H9 (cell line): ENCODE measurements at regions not wholly inside any gene's neighbourhood (a gene's known extent, or its start where the extent isn't known, plus 50 kb on each side); places are given as distances from the start of the nearest gene placed in this dataset.
"Not testable (repeated sequence)": the region's sequence is repeated elsewhere in the genome, so short reads cannot be mapped to it uniquely, and the experiment has no call there.

Source experiments
- DNase-seq: peaks from one replicate; pipeline ENCODE4 v3.0.0-alpha.2; 2017
- H2AFZ ChIP-seq: one replicate; pipeline ENCODE4 v1.6.1; 2013; ENCODE audit warnings: mild to moderate bottlenecking, low read length, control low read depth, moderate library complexity
- H2AK5ac ChIP-seq: 2 replicates; pipeline ENCODE4 v1.6.1; 2013; ENCODE audit warnings: low read length, control low read depth, mixed read lengths; ENCODE audit not compliant: insufficient read length
- H2BK120ac ChIP-seq: one replicate; pipeline ENCODE4 v1.6.1; 2013; ENCODE audit warnings: low read depth, mild to moderate bottlenecking, low read length, control low read depth, inconsistent platforms; ENCODE audit not compliant: poor library complexity, severe bottlenecking
- H2BK12ac ChIP-seq: 2 replicates; pipeline ENCODE4 v1.6.1; 2013; ENCODE audit warnings: low read length, control low read depth, mixed read lengths, low read depth; ENCODE audit not compliant: insufficient read length
- H2BK15ac ChIP-seq: 2 replicates; pipeline ENCODE4 v1.6.1; 2013; ENCODE audit warnings: low read depth, low read length, control low read depth
- H2BK20ac ChIP-seq: one replicate; pipeline ENCODE4 v1.6.1; 2013; ENCODE audit warnings: low read depth, mild to moderate bottlenecking, low read length, control low read depth, inconsistent platforms; ENCODE audit not compliant: poor library complexity, severe bottlenecking
- H2BK5ac ChIP-seq: 2 replicates; pipeline ENCODE4 v1.6.1; 2013; ENCODE audit warnings: low read length, control low read depth, mixed read lengths; ENCODE audit not compliant: insufficient read length
- H3K14ac ChIP-seq: 2 replicates; pipeline ENCODE4 v1.6.1; 2013; ENCODE audit warnings: low read length, control low read depth; ENCODE audit not compliant: insufficient read depth
- H3K18ac ChIP-seq: 2 replicates; pipeline ENCODE4 v1.6.1; 2013; ENCODE audit warnings: low read depth, mild to moderate bottlenecking, mixed read lengths, low read length, control low read depth; ENCODE audit not compliant: insufficient read length
- H3K23ac ChIP-seq: 2 replicates; pipeline ENCODE4 v1.6.1; 2013; ENCODE audit warnings: low read length, control low read depth, mixed read lengths, low read depth; ENCODE audit not compliant: insufficient read length
- H3K23me2 ChIP-seq: 2 replicates; pipeline ENCODE4 v1.6.1; 2013; ENCODE audit warnings: low read depth, mild to moderate bottlenecking, mixed read lengths, low read length, control low read depth; ENCODE audit not compliant: insufficient read length, poor library complexity, severe bottlenecking
- H3K27ac ChIP-seq: 2 replicates; pipeline ENCODE4 v1.5.1; 2013; ENCODE audit warnings: low read length, control low read depth, mixed read lengths, low read depth; ENCODE audit not compliant: insufficient read length
- H3K27me3 ChIP-seq: 2 replicates; pipeline ENCODE4 v1.6.1; 2013; ENCODE audit warnings: low read length, control low read depth, inconsistent platforms; ENCODE audit not compliant: insufficient read depth
- H3K4ac ChIP-seq: 2 replicates; pipeline ENCODE4 v1.6.1; 2013; ENCODE audit warnings: low read depth, mild to moderate bottlenecking, control low read depth, inconsistent platforms, low read length, moderate library complexity
- H3K4me1 ChIP-seq: 2 replicates; pipeline ENCODE4 v1.6.1; 2013; ENCODE audit warnings: low read length, control low read depth, inconsistent platforms; ENCODE audit not compliant: insufficient read depth
- H3K4me2 ChIP-seq: 2 replicates; pipeline ENCODE4 v1.6.1; 2013; ENCODE audit warnings: low read length, control low read depth, mixed read lengths; ENCODE audit not compliant: insufficient read length, insufficient read depth
- H3K56ac ChIP-seq: 2 replicates; pipeline ENCODE4 v1.6.1; 2013; ENCODE audit warnings: low read depth, mild to moderate bottlenecking, mixed read lengths, low read length, control low read depth; ENCODE audit not compliant: insufficient read length
- H3K79me1 ChIP-seq: 2 replicates; pipeline ENCODE4 v1.6.1; 2013; ENCODE audit warnings: low read depth, mild to moderate bottlenecking, moderate library complexity, low read length, control low read depth, inconsistent platforms; ENCODE audit not compliant: insufficient read depth, poor library complexity, severe bottlenecking
- H3K79me2 ChIP-seq: 2 replicates; pipeline ENCODE4 v1.6.1; 2013; ENCODE audit warnings: low read length, control low read depth, inconsistent platforms; ENCODE audit not compliant: insufficient read depth
- H3K9ac ChIP-seq: 2 replicates; pipeline ENCODE4 v1.6.1; 2013; ENCODE audit warnings: low read length, control low read depth, mixed read lengths; ENCODE audit not compliant: insufficient read length; ENCODE audit errors: extremely low read depth
- H3K9me3 ChIP-seq: one replicate; pipeline ENCODE4 v1.6.1; 2013; ENCODE audit warnings: low read depth, low read length, inconsistent platforms; ENCODE audit not compliant: control insufficient read depth
- H3T11ph ChIP-seq: one replicate; pipeline ENCODE4 v1.6.1; 2013; ENCODE audit warnings: mild to moderate bottlenecking, low read length, control low read depth, inconsistent platforms
- H4K20me1 ChIP-seq: one replicate; pipeline ENCODE4 v1.6.1; 2013; ENCODE audit not compliant: control insufficient read depth, insufficient read length, insufficient read depth
- H4K5ac ChIP-seq: 2 replicates; pipeline ENCODE4 v1.6.1; 2013; ENCODE audit warnings: low read depth, mild to moderate bottlenecking, mixed read lengths, low read length, control low read depth; ENCODE audit not compliant: insufficient read length
- H4K8ac ChIP-seq: replicated peaks from 2 replicates; pipeline ENCODE4 v1.6.1; 2013; ENCODE audit warnings: low read length, control low read depth, mixed read lengths, low read depth; ENCODE audit not compliant: insufficient read length
- H4K91ac ChIP-seq: 2 replicates; pipeline ENCODE4 v1.6.1; 2013; ENCODE audit warnings: low read depth, mild to moderate bottlenecking, moderate library complexity, mixed read lengths, low read length, control low read depth; ENCODE audit not compliant: insufficient read length
- H3K27ac Mint-ChIP-seq, 3 experiments: 2 replicates in 2 of 3; 3 replicates in 1 of 3; pipeline ENCODE4 v1.8.0; 2020 to 2021; ENCODE audit warnings: mixed read lengths in 3 of 3, mild to moderate bottlenecking in 1 of 3, moderate library complexity in 1 of 3
- H3K27me3 Mint-ChIP-seq: 2 replicates; pipeline ENCODE4 v1.8.0; 2021; ENCODE audit warnings: low read depth, mild to moderate bottlenecking, moderate library complexity, mixed read lengths
- H3K36me3 Mint-ChIP-seq, 3 experiments: 2 replicates in 2 of 3; 3 replicates in 1 of 3; pipeline ENCODE4 v1.8.0; 2020 to 2021; ENCODE audit warnings: low read depth in 3 of 3, mixed read lengths in 3 of 3; ENCODE audit not compliant: insufficient read depth in 1 of 3
- H3K4me1 Mint-ChIP-seq, 2 experiments: 2 replicates each; pipeline ENCODE4 v1.8.0; 2020; ENCODE audit warnings: mixed read lengths in 2 of 2
- H3K4me3 Mint-ChIP-seq, 2 experiments: 2 replicates in 1 of 2; 3 replicates in 1 of 2; pipeline ENCODE4 v1.8.0; 2020 to 2021; ENCODE audit warnings: mild to moderate bottlenecking in 2 of 2, mixed read lengths in 2 of 2, moderate library complexity in 1 of 2
- H3K9me3 Mint-ChIP-seq, 2 experiments: 2 replicates in 1 of 2; 3 replicates in 1 of 2; pipeline ENCODE4 v1.8.0; 2020; ENCODE audit warnings: mild to moderate bottlenecking in 2 of 2, mixed read lengths in 2 of 2, moderate library complexity in 1 of 2
- WGBS: extraction: QIAGEN DNeasy Blood & Tissue Kit; methylation state at CpG from one replicate; pipeline ENCODE4 v1.1.7; 2013; ENCODE audit warnings: missing lambda C conversion rate, low lambda C conversion rate, mixed read lengths; ENCODE audit not compliant: insufficient read length; ENCODE audit errors: extremely low coverage; 5-methylcytosine and 5-hydroxymethylcytosine counted together
- TF ChIP-seq, protein P1 (sequence below): fragments of 200-600 bp; sonication (generic); conservative IDR thresholded peaks from 3 replicates; pipeline ENCODE4 v1.8.0; 2021; ENCODE audit warnings: antibody characterized with exemption, mild to moderate bottlenecking

DNA sequence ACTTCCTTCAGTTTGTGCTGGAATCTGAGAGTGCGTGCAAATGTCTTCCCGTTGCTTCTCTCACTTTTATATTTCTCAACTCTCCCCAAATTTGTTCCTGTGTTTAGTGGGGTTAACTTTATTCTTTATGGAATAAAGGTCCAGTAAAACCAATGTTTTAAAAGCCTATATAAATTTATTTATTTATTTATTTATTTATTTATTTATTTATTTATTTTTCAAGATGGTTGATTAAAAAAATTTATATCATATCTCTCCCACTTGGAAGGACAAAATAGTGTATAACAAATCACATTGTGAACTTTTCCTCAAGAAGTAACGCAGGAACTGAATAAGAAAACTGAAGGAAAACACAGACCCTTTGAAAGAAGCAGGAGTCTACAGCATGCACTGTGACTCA lies 95.3 kb upstream of the ITM2A start:
- H3K56ac ChIP-seq: no peak overlapping the region
- no peak overlapping the region for H4K91ac ChIP-seq
- H4K20me1 ChIP-seq: no peaks in the 10 kb centered on the region
- no peak overlapping the region for H2AK5ac ChIP-seq
- no peak overlapping the region for H3T11ph ChIP-seq
- H2BK15ac ChIP-seq: no peak overlapping the region
- peaks cover 35% of the 10 kb centered on the region for H3K9me3 ChIP-seq
- Mint-ChIP-seq H3K27ac (no peak overlapping the region), H3K4me1 (no peaks in the 10 kb centered on the region), H3K27me3 (no peaks in the 10 kb centered on the region), H3K9me3 (peaks cover 70 to 77% of the 10 kb centered on the region in 2 experiments), H3K4me3 (no peak overlapping the region), H3K36me3 (peaks cover 2 to 18% (median 4%) of the 10 kb centered on the region in 3 experiments; a peak in 6 of 7 replicates)
- no peak overlapping the region for H2BK20ac ChIP-seq
- H3K23ac ChIP-seq: no peak overlapping the region
- no peak overlapping the region for H3K4me2 ChIP-seq
- no peak overlapping the region for H2BK120ac ChIP-seq
- no peak for DNase-seq
- H3K18ac ChIP-seq: no peak overlapping the region
- no peaks in the 10 kb centered on the region for H3K23me2 ChIP-seq
- no CpG with 5 or more reads among the region's 3 CpGs for WGBS
- no peak overlapping the region for H2AFZ ChIP-seq
- H3K79me2 ChIP-seq: no peaks in the 10 kb centered on the region
- no peak overlapping the region for H3K9ac ChIP-seq
- no peak overlapping the region for H4K5ac ChIP-seq
- H3K14ac ChIP-seq: no peak overlapping the region
- no peak overlapping the region for H3K27ac ChIP-seq
- H3K27me3 ChIP-seq: no peaks in the 10 kb centered on the region
- H3K4me1 ChIP-seq: no peaks in the 10 kb centered on the region
- no peak overlapping the region for H3K4ac ChIP-seq
- H2BK12ac ChIP-seq: no peak overlapping the region
- TF ChIP-seq, protein P1, sequence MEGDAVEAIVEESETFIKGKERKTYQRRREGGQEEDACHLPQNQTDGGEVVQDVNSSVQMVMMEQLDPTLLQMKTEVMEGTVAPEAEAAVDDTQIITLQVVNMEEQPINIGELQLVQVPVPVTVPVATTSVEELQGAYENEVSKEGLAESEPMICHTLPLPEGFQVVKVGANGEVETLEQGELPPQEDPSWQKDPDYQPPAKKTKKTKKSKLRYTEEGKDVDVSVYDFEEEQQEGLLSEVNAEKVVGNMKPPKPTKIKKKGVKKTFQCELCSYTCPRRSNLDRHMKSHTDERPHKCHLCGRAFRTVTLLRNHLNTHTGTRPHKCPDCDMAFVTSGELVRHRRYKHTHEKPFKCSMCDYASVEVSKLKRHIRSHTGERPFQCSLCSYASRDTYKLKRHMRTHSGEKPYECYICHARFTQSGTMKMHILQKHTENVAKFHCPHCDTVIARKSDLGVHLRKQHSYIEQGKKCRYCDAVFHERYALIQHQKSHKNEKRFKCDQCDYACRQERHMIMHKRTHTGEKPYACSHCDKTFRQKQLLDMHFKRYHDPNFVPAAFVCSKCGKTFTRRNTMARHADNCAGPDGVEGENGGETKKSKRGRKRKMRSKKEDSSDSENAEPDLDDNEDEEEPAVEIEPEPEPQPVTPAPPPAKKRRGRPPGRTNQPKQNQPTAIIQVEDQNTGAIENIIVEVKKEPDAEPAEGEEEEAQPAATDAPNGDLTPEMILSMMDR: no peak
- no peaks in the 10 kb centered on the region for H3K79me1 ChIP-seq
- no peak overlapping the region for H4K8ac ChIP-seq
- no peak overlapping the region for H2BK5ac ChIP-seq

DNA sequence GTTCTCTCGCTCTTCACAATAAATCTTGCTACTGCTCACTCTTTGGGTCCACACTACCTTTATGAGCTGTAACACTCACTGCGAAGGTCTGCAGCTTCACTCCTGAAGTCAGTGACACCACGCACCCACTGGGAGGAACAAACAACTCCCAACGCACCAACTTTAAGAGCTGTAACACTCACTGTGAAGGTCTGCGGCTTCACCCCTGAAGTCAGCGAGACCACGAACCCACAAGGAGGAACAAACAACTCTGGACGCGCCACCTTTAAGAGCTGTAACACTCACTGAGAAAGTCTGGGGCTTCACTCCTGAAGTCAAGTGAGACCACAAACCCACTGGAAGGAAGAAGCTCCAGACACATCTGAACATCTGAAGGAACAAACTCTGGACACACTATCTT lies 89.5 kb upstream of the ITM2A start:
- H3K9me3 ChIP-seq, DNase-seq, H3K4ac ChIP-seq, H4K91ac ChIP-seq, H2AK5ac ChIP-seq, H2AFZ ChIP-seq, H2BK20ac ChIP-seq, H3K27ac ChIP-seq, H4K8ac ChIP-seq, H3K27me3 ChIP-seq, H3K4me2 ChIP-seq, H3K18ac ChIP-seq, H3K9ac ChIP-seq, H3T11ph ChIP-seq, H3K79me1 ChIP-seq, H3K23ac ChIP-seq, H4K5ac ChIP-seq, H3K4me1 ChIP-seq, H3K4me1 Mint-ChIP-seq, H3K4me3 Mint-ChIP-seq, H2BK120ac ChIP-seq, H3K79me2 ChIP-seq, H2BK12ac ChIP-seq, H2BK15ac ChIP-seq, H3K56ac ChIP-seq, H3K23me2 ChIP-seq, H3K14ac ChIP-seq, H2BK5ac ChIP-seq, H4K20me1 ChIP-seq, H3K27ac Mint-ChIP-seq, H3K27me3 Mint-ChIP-seq: not testable (repeated sequence)
- Mint-ChIP-seq H3K9me3 (peaks cover 58 to 70% of the 10 kb centered on the region in 2 experiments), H3K36me3 (peaks cover 0 to 12% (median 9%) of the 10 kb centered on the region in 3 experiments; a peak in 5 of 7 replicates)
- WGBS: no CpG with 5 or more reads among the region's 9 CpGs
